HL-60 (cell line): ENCODE measurements at regions not wholly inside any gene's neighbourhood (a gene's known extent, or its start where the extent isn't known, plus 50 kb on each side); places are given as distances from the start of the nearest gene placed in this dataset.

ENCODE experiments used
- DNase-seq, 2 experiments: peaks; one replicate each; pipeline ENCODE4 v3.0.0-alpha.2; 2010 to 2020; ENCODE audit warnings: low read depth in 1 of 2, low spot score in 1 of 2
- H3K27ac ChIP-seq: fragments of 250-450 bp; sonication (Bioruptor Pico); replicated peaks from 2 replicates; pipeline ENCODE4 v1.5.1; 2020; ENCODE audit warnings: mild to moderate bottlenecking, moderate library complexity
- H3K27me3 ChIP-seq: fragments of 250-450 bp; sonication (Bioruptor Pico); 2 replicates; pipeline ENCODE4 v1.5.1; 2021; ENCODE audit warnings: mild to moderate bottlenecking, moderate library complexity; ENCODE audit not compliant: insufficient read depth, poor library complexity, severe bottlenecking
- H3K4me3 ChIP-seq: replicated peaks from 2 replicates; pipeline ENCODE4 v1.5.1; 2011; ENCODE audit warnings: mild to moderate bottlenecking, control low read depth, low read length; ENCODE audit not compliant: insufficient read depth
- GABPA ChIP-seq: IDR thresholded peaks from 2 replicates; pipeline ENCODE4 v1.6.1; 2012; ENCODE audit warnings: low read depth
- POLR2AphosphoS5 ChIP-seq: IDR thresholded peaks from 2 replicates; pipeline ENCODE4 v1.6.1; 2012; ENCODE audit warnings: low read depth
- SPI1 ChIP-seq: IDR thresholded peaks from 2 replicates; pipeline ENCODE4 v1.6.1; 2012; ENCODE audit warnings: low read depth, mild to moderate bottlenecking, borderline replicate concordance
- TF ChIP-seq, protein P1 (sequence below): IDR thresholded peaks from 2 replicates; pipeline ENCODE4 v1.6.1; 2012; ENCODE audit warnings: low read depth; ENCODE audit not compliant: insufficient replicate concordance
- TF ChIP-seq, protein P2 (sequence below): IDR thresholded peaks from one replicate; pipeline ENCODE4 v1.5.1; 2011; ENCODE audit warnings: low read length, control low read depth, inconsistent platforms; ENCODE audit not compliant: insufficient read depth

DNA sequence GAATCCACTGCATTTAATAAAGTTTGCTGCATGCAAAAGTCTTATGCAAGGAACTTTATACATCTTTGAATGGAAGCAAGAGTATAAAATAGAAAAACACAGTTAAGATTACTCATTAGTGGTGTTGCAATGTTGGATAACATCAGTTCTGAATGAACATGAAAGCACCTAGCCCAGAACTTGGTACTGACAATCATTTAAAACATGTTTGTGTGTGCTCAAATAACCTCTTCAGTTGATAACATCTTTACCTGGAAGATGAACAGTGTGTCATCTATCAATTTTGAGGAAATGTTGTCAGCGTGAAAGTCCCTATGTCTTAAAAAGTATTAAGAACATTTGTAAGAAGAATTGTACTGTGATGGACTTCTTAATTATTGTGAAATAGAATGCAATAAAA is 370.4 kb upstream of the GRAMD2B start:
- Histone ChIP-seq H3K27ac (no peak overlapping the region), H3K27me3 (no peaks in the 10 kb centered on the region), H3K4me3 (no peak overlapping the region)
- TF ChIP-seq, protein P1, sequence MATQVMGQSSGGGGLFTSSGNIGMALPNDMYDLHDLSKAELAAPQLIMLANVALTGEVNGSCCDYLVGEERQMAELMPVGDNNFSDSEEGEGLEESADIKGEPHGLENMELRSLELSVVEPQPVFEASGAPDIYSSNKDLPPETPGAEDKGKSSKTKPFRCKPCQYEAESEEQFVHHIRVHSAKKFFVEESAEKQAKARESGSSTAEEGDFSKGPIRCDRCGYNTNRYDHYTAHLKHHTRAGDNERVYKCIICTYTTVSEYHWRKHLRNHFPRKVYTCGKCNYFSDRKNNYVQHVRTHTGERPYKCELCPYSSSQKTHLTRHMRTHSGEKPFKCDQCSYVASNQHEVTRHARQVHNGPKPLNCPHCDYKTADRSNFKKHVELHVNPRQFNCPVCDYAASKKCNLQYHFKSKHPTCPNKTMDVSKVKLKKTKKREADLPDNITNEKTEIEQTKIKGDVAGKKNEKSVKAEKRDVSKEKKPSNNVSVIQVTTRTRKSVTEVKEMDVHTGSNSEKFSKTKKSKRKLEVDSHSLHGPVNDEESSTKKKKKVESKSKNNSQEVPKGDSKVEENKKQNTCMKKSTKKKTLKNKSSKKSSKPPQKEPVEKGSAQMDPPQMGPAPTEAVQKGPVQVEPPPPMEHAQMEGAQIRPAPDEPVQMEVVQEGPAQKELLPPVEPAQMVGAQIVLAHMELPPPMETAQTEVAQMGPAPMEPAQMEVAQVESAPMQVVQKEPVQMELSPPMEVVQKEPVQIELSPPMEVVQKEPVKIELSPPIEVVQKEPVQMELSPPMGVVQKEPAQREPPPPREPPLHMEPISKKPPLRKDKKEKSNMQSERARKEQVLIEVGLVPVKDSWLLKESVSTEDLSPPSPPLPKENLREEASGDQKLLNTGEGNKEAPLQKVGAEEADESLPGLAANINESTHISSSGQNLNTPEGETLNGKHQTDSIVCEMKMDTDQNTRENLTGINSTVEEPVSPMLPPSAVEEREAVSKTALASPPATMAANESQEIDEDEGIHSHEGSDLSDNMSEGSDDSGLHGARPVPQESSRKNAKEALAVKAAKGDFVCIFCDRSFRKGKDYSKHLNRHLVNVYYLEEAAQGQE = no peak
- TF ChIP-seq GABPA (no peak), SPI1 (no peak), POLR2AphosphoS5 (no peak)
- TF ChIP-seq, protein P2, sequence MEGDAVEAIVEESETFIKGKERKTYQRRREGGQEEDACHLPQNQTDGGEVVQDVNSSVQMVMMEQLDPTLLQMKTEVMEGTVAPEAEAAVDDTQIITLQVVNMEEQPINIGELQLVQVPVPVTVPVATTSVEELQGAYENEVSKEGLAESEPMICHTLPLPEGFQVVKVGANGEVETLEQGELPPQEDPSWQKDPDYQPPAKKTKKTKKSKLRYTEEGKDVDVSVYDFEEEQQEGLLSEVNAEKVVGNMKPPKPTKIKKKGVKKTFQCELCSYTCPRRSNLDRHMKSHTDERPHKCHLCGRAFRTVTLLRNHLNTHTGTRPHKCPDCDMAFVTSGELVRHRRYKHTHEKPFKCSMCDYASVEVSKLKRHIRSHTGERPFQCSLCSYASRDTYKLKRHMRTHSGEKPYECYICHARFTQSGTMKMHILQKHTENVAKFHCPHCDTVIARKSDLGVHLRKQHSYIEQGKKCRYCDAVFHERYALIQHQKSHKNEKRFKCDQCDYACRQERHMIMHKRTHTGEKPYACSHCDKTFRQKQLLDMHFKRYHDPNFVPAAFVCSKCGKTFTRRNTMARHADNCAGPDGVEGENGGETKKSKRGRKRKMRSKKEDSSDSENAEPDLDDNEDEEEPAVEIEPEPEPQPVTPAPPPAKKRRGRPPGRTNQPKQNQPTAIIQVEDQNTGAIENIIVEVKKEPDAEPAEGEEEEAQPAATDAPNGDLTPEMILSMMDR = no peak
- no peak for DNase-seq

DNA sequence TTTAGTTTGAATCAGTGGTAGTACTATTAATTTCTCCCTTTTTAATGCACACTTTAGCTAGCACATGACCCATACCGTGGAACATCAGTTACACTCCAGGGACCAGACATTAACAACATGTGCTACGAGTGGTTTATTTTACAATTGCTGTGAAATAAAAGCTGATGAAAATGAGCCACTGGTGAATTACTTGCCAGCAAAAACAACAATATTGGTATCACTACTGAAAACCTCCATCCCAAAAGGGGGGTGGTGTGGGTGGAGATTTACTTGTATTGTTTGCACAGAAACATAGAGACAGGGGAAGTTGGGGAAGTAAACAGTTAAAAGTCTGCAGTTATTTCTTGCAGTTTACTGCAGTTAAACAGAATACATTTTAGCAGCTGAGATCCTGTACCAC is 369.6 kb upstream of the GRAMD2B start:
- no peaks in the 10 kb centered on the region for H3K27me3 ChIP-seq
- no peak overlapping the region for H3K4me3 ChIP-seq
- no peak overlapping the region for H3K27ac ChIP-seq
- DNase-seq = no peak
- TF ChIP-seq, protein P1 = no peak
- TF ChIP-seq SPI1 (no peak), POLR2AphosphoS5 (no peak), GABPA (no peak)
- TF ChIP-seq, protein P2 = no peak

DNA sequence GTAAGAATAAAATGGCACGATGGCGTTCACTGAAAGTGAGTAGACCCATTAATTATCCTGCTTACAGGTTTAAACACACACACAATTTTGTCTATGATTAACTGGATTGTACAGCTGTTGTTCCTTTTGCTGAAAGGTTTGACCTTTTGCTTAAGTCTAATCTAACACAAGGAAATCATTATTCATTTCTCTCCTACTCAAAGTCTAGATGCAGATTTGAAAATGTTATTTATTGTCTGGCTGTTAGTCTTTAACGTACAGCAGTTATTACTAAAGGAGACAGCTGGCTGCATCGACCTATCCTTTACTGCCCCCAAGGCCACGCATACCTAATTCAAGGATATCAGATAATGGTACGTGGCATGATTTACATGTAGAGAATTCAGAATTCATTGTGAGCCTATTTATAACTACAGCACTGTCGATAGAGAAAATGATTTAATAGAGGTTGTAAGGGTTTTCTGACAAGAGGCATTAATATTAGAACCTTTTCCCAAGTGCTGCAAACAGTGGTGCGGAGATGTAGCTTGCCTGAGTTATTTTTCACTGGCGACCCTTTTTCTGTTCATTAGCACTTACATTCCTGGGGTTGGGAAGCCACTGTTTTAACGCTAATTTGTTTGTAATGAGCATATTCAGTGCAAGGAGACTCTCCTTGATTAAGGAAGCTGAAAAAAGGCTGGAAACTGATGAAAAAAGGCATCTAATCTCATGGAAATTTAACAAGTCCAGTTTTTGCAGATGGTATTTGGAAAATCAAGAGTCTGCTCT is 368.4 kb upstream of the GRAMD2B start:
- DNase-seq = no peak

More for the DNA sequence above, 368.4 kb upstream of the GRAMD2B start:
- Histone ChIP-seq H3K27me3 (no peaks in the 10 kb centered on the region), H3K27ac (no peak overlapping the region), H3K4me3 (no peak overlapping the region)
- TF ChIP-seq, protein P1 = no peak
- TF ChIP-seq, protein P2 = no peak
- TF ChIP-seq SPI1 (no peak), GABPA (no peak)
